ENCODE measurements at regions not wholly inside any gene's neighbourhood (a gene's known extent, or its start where the extent isn't known, plus 50 kb on each side); places are given as distances from the start of the nearest gene placed in this dataset.

DNA sequence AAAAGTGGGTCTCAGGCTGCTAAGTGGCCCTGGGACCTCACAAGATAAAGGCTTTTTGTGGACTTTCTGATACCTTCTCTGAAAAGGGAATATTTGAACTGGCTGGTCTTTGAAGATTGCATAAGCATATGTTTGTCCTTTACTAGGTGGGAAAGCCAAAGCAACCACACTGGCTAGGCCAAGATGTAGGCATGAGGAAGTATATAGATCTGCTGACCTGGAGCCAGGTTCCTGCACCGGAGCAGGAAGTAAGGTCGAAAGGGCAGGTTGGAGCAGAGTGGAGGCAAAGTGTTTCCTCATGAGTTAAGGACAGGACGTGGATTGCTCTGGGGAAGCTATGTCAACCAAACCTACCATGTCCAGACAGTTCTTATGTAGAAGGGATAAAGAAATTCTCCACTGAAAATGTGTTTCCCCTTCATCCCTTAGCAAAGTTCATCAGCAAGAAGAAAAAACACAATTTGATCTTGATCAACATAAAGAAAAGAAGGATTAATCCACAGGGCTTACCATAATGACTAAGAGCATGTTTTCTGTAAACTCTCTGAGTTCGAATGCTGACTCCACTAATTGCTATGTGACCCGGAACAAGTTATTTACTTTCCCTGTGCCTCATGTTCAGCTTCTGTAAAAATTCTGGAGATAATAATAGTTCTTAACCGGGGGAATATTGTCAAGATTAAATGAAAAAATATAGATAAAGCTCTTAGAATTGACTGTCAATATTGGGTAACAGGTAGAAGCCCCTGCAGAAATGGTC is 156.1 kb upstream of the SRD5A2 start:
- Mint-ChIP-seq H3K27me3 (no peaks in the 10 kb centered on the region), H3K4me3 (no peak overlapping the region), H3K36me3 (no peaks in the 10 kb centered on the region), H3K4me1 (no peaks in the 10 kb centered on the region), H3K9me3 (peaks cover 0 to 9% (median 3%) of the 10 kb centered on the region in 8 donors), H3K27ac (no peak overlapping the region)
- ChIA-PET POLR2A (ENCODE audit: partially characterized antibody) (no interaction called here), CTCF (ENCODE audit: partially characterized antibody) (no interaction called here)
- no peak overlapping the region for H3K4me3 ChIP-seq (ENCODE audit: low read length in 2 of 2)
- no peaks in the 10 kb centered on the region for H3K27me3 ChIP-seq (ENCODE audit: insufficient read depth, low read length)
- H3K4me1 ChIP-seq (ENCODE audit: insufficient read depth, low read length): no peaks in the 10 kb centered on the region
- no peak for DNase-seq
- H3K9me3 ChIP-seq (ENCODE audit: control insufficient read depth in 1 of 2, low read length in 2 of 2): no peaks in the 10 kb centered on the region
- intact Hi-C loops (cut with micrococcal nuclease): no loop called here
- H3K27ac ChIP-seq (ENCODE audit: low read depth, low read length): no peak overlapping the region
- H3K36me3 ChIP-seq (ENCODE audit: insufficient read depth, low read length): no peaks in the 10 kb centered on the region

DNA sequence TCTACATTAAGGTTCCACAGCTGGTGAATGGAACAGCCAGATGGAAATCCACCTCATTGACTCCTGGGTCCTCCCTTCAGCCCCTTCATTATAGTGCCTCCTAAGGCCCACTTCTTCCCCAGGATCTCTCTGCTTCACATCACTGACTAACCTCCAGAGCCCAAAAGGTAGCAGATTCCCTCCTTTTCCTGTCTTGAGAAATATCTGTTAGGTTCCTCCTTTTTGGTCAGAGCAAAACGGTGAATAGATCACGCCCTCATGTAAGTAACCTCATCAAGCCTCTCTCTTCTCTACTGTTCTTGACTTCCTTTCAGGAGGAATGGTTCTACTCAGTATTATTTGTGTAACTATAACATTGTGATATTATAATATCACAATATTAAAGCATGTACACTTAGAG is 155.0 kb upstream of the SRD5A2 start:
- Mint-ChIP-seq H3K36me3 (no peaks in the 10 kb centered on the region), H3K27ac (no peak overlapping the region), H3K9me3 (peaks cover 0 to 13% (median 6%) of the 10 kb centered on the region in 8 donors), H3K4me1 (no peaks in the 10 kb centered on the region), H3K4me3 (no peak overlapping the region), H3K27me3 (no peaks in the 10 kb centered on the region)
- no peaks in the 10 kb centered on the region for H3K27me3 ChIP-seq (ENCODE audit: insufficient read depth, low read length)
- H3K9me3 ChIP-seq (ENCODE audit: control insufficient read depth in 1 of 2, low read length in 2 of 2): no peaks in the 10 kb centered on the region
- H3K4me3 ChIP-seq (ENCODE audit: low read length in 2 of 2): no peak overlapping the region
- ChIA-PET CTCF (ENCODE audit: partially characterized antibody) (no interaction called here), POLR2A (ENCODE audit: partially characterized antibody) (no interaction called here)
- intact Hi-C loops (cut with micrococcal nuclease): no loop called here
- H3K27ac ChIP-seq (ENCODE audit: low read depth, low read length): no peak overlapping the region
- no peak for DNase-seq
- no peaks in the 10 kb centered on the region for H3K36me3 ChIP-seq (ENCODE audit: insufficient read depth, low read length)
- H3K4me1 ChIP-seq (ENCODE audit: insufficient read depth, low read length): no peaks in the 10 kb centered on the region

DNA sequence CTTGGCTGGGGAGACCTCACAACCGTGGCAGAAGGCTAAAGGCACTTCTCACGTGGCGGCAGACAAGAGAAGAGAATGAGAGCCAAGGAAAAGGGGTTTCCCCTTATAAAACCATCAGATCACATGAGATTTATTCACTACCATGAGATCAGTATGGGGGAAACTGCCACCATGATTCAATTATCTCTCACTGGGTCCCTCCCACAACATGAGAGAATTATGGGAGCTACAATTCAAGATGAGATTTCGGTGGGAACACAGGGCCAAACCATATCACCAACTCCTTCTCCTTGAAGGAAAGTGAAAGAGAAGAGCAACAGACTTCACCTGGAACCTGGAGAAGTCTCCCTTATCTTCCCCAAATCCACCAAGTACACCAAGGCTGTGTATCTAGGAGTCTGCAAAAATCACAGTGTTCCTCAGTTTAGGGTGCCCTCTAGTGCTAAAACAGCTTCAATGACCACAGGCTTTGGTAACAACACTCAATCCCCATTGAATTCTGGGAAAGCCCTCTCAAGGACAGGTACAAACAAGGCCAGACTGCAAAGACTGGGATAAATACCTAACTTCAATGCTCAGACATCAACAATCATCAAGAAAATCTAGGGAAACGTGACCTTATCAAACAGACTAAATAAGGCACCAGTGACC is 148.8 kb upstream of the SRD5A2 start:
- H3K27me3 Mint-ChIP-seq: peaks cover 1 to 8% of the 10 kb centered on the region in 2 donors
- intact Hi-C loops (cut with micrococcal nuclease): no loop called here
- Histone ChIP-seq H3K36me3 (ENCODE audit: insufficient read depth, low read length) (no peaks in the 10 kb centered on the region), H3K27me3 (ENCODE audit: insufficient read depth, low read length) (no peaks in the 10 kb centered on the region), H3K27ac (ENCODE audit: low read depth, low read length) (no peak overlapping the region), H3K4me1 (ENCODE audit: insufficient read depth, low read length) (no peaks in the 10 kb centered on the region), H3K4me3 (ENCODE audit: low read length in 2 of 2) (no peak overlapping the region), H3K9me3 (ENCODE audit: control insufficient read depth in 1 of 2, low read length in 2 of 2) (no peaks in the 10 kb centered on the region)
- no peak for DNase-seq
- POLR2A ChIA-PET (ENCODE audit: partially characterized antibody): no interaction called here
- CTCF ChIA-PET (ENCODE audit: partially characterized antibody): no interaction called here
- H3K36me3 Mint-ChIP-seq: no peaks in the 10 kb centered on the region
- no peak overlapping the region for H3K27ac Mint-ChIP-seq
- H3K9me3 Mint-ChIP-seq: peaks cover 2 to 21% (median 12%) of the 10 kb centered on the region in 8 donors
- H3K4me1 Mint-ChIP-seq: peaks cover 0 to 1% (median 0%) of the 10 kb centered on the region in 4 donors
- H3K4me3 Mint-ChIP-seq: no peak overlapping the region

DNA sequence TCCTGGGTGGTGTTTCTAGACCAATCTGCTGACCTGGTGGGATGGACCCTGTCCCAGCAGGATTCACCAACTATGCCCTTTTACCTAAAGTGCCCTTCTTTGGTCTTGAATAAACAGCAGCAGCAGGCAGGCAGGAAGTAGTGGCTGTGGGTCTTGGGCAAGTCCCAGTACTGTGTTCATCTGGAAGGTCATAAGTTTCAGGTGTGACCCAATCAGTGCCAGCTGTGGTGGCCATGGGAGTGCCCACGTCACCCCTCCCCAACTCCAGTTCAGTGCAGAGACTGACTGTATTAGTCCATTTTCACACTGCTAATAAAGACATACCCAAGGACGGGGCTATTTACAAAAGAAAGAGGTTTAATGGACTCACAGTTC is 148.3 kb upstream of the SRD5A2 start:
- Mint-ChIP-seq H3K4me3 (no peak overlapping the region), H3K4me1 (peaks cover 0 to 1% (median 0%) of the 10 kb centered on the region in 4 donors), H3K36me3 (no peaks in the 10 kb centered on the region), H3K27ac (no peak overlapping the region), H3K27me3 (peaks cover 1 to 8% of the 10 kb centered on the region in 2 donors), H3K9me3 (peaks cover 2 to 21% (median 12%) of the 10 kb centered on the region in 8 donors)
- DNase-seq: no peak
- POLR2A ChIA-PET (ENCODE audit: partially characterized antibody): no interaction called here
- Histone ChIP-seq H3K4me1 (ENCODE audit: insufficient read depth, low read length) (no peaks in the 10 kb centered on the region), H3K36me3 (ENCODE audit: insufficient read depth, low read length) (no peaks in the 10 kb centered on the region), H3K27me3 (ENCODE audit: insufficient read depth, low read length) (no peaks in the 10 kb centered on the region), H3K27ac (ENCODE audit: low read depth, low read length) (no peak overlapping the region), H3K4me3 (ENCODE audit: low read length in 2 of 2) (no peak overlapping the region), H3K9me3 (ENCODE audit: control insufficient read depth in 1 of 2, low read length in 2 of 2) (no peaks in the 10 kb centered on the region)
- CTCF ChIA-PET (ENCODE audit: partially characterized antibody): no interaction called here
- intact Hi-C loops (cut with micrococcal nuclease): no loop called here

DNA sequence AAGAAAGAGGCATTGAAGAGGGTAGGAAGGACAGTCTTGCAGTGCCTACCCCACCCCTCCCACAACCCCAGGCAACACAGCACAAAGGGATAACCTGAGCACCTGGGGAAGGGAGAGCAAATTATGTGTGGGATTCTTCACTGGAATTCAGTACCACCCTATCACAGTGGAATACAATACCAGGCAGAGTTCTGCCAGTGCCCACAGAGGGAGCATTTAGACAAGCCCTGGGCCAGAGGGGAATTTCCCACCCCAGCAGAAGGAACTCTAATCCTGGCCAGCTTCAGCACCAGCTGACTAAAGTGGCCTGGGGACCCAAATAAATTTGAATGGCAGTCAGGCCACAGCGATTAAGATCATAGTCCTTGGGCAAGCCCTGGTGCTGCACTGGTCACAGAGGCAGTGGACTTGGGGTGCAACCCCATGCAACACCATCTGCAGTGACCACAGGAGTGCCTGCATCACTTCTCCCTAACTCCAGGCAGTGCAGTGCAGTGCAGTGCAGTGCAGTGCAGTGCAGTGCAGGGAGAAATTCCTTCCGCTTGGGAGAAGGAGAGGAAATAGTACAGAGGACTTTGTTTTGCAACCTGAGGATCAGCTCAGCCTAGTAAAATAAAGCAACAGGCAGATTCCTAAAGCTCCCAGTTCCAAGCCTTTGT is 147.8 kb upstream of the SRD5A2 start:
- intact Hi-C loops (cut with micrococcal nuclease): no loop called here
- DNase-seq: no peak
- H3K27ac Mint-ChIP-seq: no peak overlapping the region
- H3K27ac ChIP-seq (ENCODE audit: low read depth, low read length): no peak overlapping the region
- no peaks in the 10 kb centered on the region for H3K36me3 Mint-ChIP-seq
- H3K4me1 ChIP-seq (ENCODE audit: insufficient read depth, low read length): no peaks in the 10 kb centered on the region
- H3K9me3 Mint-ChIP-seq: peaks cover 2 to 21% (median 12%) of the 10 kb centered on the region in 8 donors
- no peak overlapping the region for H3K4me3 Mint-ChIP-seq
- ChIA-PET CTCF (ENCODE audit: partially characterized antibody) (no interaction called here), POLR2A (ENCODE audit: partially characterized antibody) (no interaction called here)
- no peaks in the 10 kb centered on the region for H3K9me3 ChIP-seq (ENCODE audit: control insufficient read depth in 1 of 2, low read length in 2 of 2)
- no peaks in the 10 kb centered on the region for H3K27me3 ChIP-seq (ENCODE audit: insufficient read depth, low read length)
- no peaks in the 10 kb centered on the region for H3K36me3 ChIP-seq (ENCODE audit: insufficient read depth, low read length)
- no peak overlapping the region for H3K4me3 ChIP-seq (ENCODE audit: low read length in 2 of 2)
- peaks cover 1 to 8% of the 10 kb centered on the region in 2 donors for H3K27me3 Mint-ChIP-seq
- peaks cover 0 to 1% (median 0%) of the 10 kb centered on the region in 4 donors for H3K4me1 Mint-ChIP-seq

DNA sequence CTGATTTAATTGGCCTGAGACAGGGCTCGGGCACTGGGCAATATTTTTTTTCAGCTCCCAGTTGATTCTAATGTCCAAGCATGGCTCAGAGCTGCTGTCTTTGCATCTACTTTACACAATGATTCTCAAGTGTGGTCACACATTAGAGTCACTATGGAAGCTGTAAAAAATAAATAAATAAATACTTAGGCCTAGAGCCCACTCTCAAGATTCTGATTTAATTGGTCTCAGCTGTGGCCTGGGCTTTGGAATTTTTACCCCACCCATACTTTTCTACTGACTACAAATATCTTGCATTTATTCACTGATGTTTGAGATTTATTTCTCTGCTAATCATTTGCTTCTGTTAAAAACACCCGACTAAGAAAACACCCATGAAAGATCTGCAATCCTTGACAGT is 145.7 kb upstream of the SRD5A2 start:
- ChIA-PET CTCF (ENCODE audit: partially characterized antibody) (no interaction called here), POLR2A (ENCODE audit: partially characterized antibody) (no interaction called here)
- no peak overlapping the region for H3K27ac Mint-ChIP-seq
- Histone ChIP-seq H3K4me1 (ENCODE audit: insufficient read depth, low read length) (no peaks in the 10 kb centered on the region), H3K27me3 (ENCODE audit: insufficient read depth, low read length) (no peaks in the 10 kb centered on the region), H3K27ac (ENCODE audit: low read depth, low read length) (no peak overlapping the region), H3K4me3 (ENCODE audit: low read length in 2 of 2) (no peak overlapping the region), H3K9me3 (ENCODE audit: control insufficient read depth in 1 of 2, low read length in 2 of 2) (no peaks in the 10 kb centered on the region), H3K36me3 (ENCODE audit: insufficient read depth, low read length) (no peaks in the 10 kb centered on the region)
- intact Hi-C loops (cut with micrococcal nuclease): no loop called here
- peaks cover 0 to 1% (median 0%) of the 10 kb centered on the region in 4 donors for H3K4me1 Mint-ChIP-seq
- DNase-seq: no peak
- no peaks in the 10 kb centered on the region for H3K36me3 Mint-ChIP-seq
- H3K27me3 Mint-ChIP-seq: peaks cover 1 to 8% of the 10 kb centered on the region in 2 donors
- H3K4me3 Mint-ChIP-seq: peak overlapping the region in 1 of 8 donors; percentile 17
- H3K9me3 Mint-ChIP-seq: peaks cover 2 to 11% (median 9%) of the 10 kb centered on the region in 8 donors

DNA sequence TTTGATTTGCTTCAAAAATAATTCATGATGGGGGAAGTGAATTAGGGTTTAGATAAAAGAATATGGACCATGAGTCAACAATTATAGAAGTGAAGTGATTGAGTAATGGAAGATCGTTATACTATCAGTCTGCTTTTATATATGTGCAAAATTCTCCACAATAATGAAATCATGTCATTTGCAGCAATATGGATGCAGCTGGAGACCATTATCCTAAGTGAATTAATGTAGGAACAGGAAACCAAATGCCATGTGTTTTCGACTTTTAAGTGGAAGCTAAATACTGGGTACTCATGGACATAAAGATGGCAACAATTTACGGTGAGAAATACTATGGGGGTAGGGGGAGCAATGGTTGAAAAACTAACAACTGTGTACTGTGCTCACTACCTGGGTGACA is 144.7 kb upstream of the SRD5A2 start:
- H3K9me3 ChIP-seq (ENCODE audit: control insufficient read depth in 1 of 2, low read length in 2 of 2): no peaks in the 10 kb centered on the region
- no peaks in the 10 kb centered on the region for H3K36me3 ChIP-seq (ENCODE audit: insufficient read depth, low read length)
- Mint-ChIP-seq H3K4me1 (peaks cover 0 to 1% (median 0%) of the 10 kb centered on the region in 4 donors), H3K36me3 (no peaks in the 10 kb centered on the region), H3K4me3 (no peak overlapping the region), H3K27me3 (peaks cover 1 to 10% of the 10 kb centered on the region in 2 donors), H3K27ac (no peak overlapping the region), H3K9me3 (peaks cover 2 to 11% (median 6%) of the 10 kb centered on the region in 8 donors)
- ChIA-PET CTCF (ENCODE audit: partially characterized antibody) (no interaction called here), POLR2A (ENCODE audit: partially characterized antibody) (no interaction called here)
- DNase-seq: no peak
- H3K27ac ChIP-seq (ENCODE audit: low read depth, low read length): no peak overlapping the region
- no peaks in the 10 kb centered on the region for H3K4me1 ChIP-seq (ENCODE audit: insufficient read depth, low read length)
- H3K27me3 ChIP-seq (ENCODE audit: insufficient read depth, low read length): no peaks in the 10 kb centered on the region
- no peak overlapping the region for H3K4me3 ChIP-seq (ENCODE audit: low read length in 2 of 2)
- intact Hi-C loops (cut with micrococcal nuclease): no loop called here

Data from CD4-positive, alpha-beta memory T cell (primary cell).